ENCODE measurements at regions not wholly inside any gene's neighbourhood (a gene's known extent, or its start where the extent isn't known, plus 50 kb on each side); places are given as distances from the start of the nearest gene placed in this dataset.

GRCh38 chr5:173796721-173797495 is 91.2 kb upstream of the CPEB4 start:
- DNase-seq (ENCODE audit: low read depth in 1 of 2, low spot score in 1 of 2) = no peak

GRCh38 chr5:173798127-173798810 is 89.9 kb upstream of the CPEB4 start:
- no peak for DNase-seq (ENCODE audit: low read depth in 1 of 2, low spot score in 1 of 2)

- no peak for DNase-seq (ENCODE audit: low read depth in 1 of 2, low spot score in 1 of 2)
Observed at GRCh38 chr5:173800340-173800739, 87.8 kb upstream of the CPEB4 start.

- no peak for DNase-seq (ENCODE audit: low read depth in 1 of 2, low spot score in 1 of 2)
Observed at GRCh38 chr5:173801006-173801405, 87.1 kb upstream of the CPEB4 start.

- no peak for DNase-seq (ENCODE audit: low read depth in 1 of 2, low spot score in 1 of 2)
Observed at GRCh38 chr5:173802670-173803165, 85.4 kb upstream of the CPEB4 start.

- no peak for DNase-seq (ENCODE audit: low read depth in 1 of 2, low spot score in 1 of 2)
Observed at GRCh38 chr5:173804579-173804978, 83.6 kb upstream of the CPEB4 start.

- DNase-seq (ENCODE audit: low read depth in 1 of 2, low spot score in 1 of 2) = no peak
Observed at GRCh38 chr5:173806270-173807035, 81.7 kb upstream of the CPEB4 start.

GRCh38 chr5:173807181-173807655 is 80.9 kb upstream of the CPEB4 start:
- no peak for DNase-seq (ENCODE audit: low read depth in 1 of 2, low spot score in 1 of 2)

GRCh38 chr5:173808079-173808808 is 79.9 kb upstream of the CPEB4 start:
- no peak for DNase-seq (ENCODE audit: low read depth in 1 of 2, low spot score in 1 of 2)

GRCh38 chr5:173809014-173809413 is 79.1 kb upstream of the CPEB4 start:
- DNase-seq (ENCODE audit: low read depth in 1 of 2, low spot score in 1 of 2) = no peak

GRCh38 chr5:173812811-173813550 is 75.2 kb upstream of the CPEB4 start:
- no peak for DNase-seq (ENCODE audit: low read depth in 1 of 2, low spot score in 1 of 2)

- no peak for DNase-seq (ENCODE audit: low read depth in 1 of 2, low spot score in 1 of 2)
Observed at GRCh38 chr5:173814053-173814452, 74.1 kb upstream of the CPEB4 start.

- DNase-seq (ENCODE audit: low read depth in 1 of 2, low spot score in 1 of 2) = no peak
Observed at GRCh38 chr5:173815571-173815970, 72.6 kb upstream of the CPEB4 start.

- DNase-seq (ENCODE audit: low read depth in 1 of 2, low spot score in 1 of 2) = no peak
Observed at GRCh38 chr5:173816728-173817127, 71.4 kb upstream of the CPEB4 start.

- DNase-seq (ENCODE audit: low read depth in 1 of 2, low spot score in 1 of 2) = no peak
Observed at GRCh38 chr5:173817561-173817960, 70.6 kb upstream of the CPEB4 start.

- no peak for DNase-seq (ENCODE audit: low read depth in 1 of 2, low spot score in 1 of 2)
Observed at GRCh38 chr5:173819521-173819920, 68.6 kb upstream of the CPEB4 start.

- DNase-seq (ENCODE audit: low read depth in 1 of 2, low spot score in 1 of 2) = no peak
Observed at GRCh38 chr5:173823274-173823644, 64.9 kb upstream of the CPEB4 start.

- DNase-seq (ENCODE audit: low read depth in 1 of 2, low spot score in 1 of 2) = no peak
Observed at GRCh38 chr5:173823721-173824567, 64.2 kb upstream of the CPEB4 start.

- DNase-seq (ENCODE audit: low read depth in 1 of 2, low spot score in 1 of 2) = no peak
Observed at GRCh38 chr5:173825215-173825865, 62.8 kb upstream of the CPEB4 start.
